ENCODE measurements at regions not wholly inside any gene's neighbourhood (a gene's known extent, or its start where the extent isn't known, plus 50 kb on each side); places are given as distances from the start of the nearest gene placed in this dataset.
"Not testable (repeated sequence)": the region's sequence is repeated elsewhere in the genome, so short reads cannot be mapped to it uniquely, and the experiment has no call there.

GRCh38 chr20:43385914-43386313 lies 71.8 kb upstream of the SRSF6 start:
- TF ChIP-seq CTBP1 (IDR thresholded peaks at IDR 0.05; ENCODE audit: borderline replicate concordance) (no peak), BHLHE40 (IDR thresholded peaks at IDR 0.05; ENCODE audit: borderline replicate concordance) (no peak), PKNOX1 (IDR thresholded peaks at IDR 0.05) (no peak)
- CTCF ChIA-PET: interaction anchor here (0.7 kb wide), 1 partner anchor 44 kb away, joined by 5 read pairs; no protein-coding TSS in a partner anchor
- POLR2A ChIA-PET: no interaction called here
- no peak for DNase-seq (ENCODE audit: extremely low spot score)

DNA sequence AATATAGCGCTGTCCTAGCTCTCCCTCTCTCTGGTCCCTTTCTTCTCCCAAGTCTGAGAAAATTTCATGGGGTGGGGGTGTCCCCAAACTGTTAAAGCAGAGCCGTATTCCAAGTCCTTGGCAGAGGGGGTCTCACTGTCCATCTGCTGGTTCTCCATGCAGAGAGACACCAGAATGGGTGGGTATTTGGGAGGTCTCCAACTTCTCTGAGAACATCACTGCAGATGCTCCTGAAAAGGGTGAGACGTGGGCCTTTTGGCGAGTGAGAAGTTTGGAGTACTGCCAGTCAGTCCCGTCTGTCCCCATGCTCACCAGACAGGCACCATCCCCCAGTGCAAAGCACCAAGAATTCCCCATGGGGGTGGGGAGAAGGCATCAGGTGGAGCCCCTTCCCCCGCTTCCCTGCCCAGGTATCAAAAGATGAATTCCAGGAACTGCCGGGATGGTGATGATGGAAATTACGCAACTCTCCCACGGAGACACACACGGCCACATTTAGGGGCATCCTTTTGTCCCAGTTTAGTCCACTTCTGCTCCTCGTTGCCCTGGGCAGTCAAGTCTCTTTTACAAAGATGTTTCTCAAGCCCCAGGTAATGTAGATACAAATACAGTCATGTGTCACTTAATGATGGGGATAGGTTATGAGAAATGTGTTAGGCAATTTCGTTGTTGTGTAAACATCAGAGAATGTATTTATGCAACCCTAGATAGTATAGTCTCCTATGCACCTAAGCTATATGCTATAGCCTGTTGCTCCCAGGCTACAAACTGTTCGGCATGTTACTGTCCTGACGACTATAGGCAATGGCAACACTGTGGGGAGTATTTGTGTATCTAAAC lies 73.4 kb upstream of the SRSF6 start:
- POLR2A ChIA-PET: no interaction called here
- CTCF ChIA-PET: no interaction called here
- no peak for TF ChIP-seq SP1 (IDR thresholded peaks at IDR 0.05)
- no peak for TF ChIP-seq TARDBP (IDR thresholded peaks at IDR 0.05)
- no peak for TF ChIP-seq FOXA1 (IDR thresholded peaks at IDR 0.05)
- no peak for TF ChIP-seq L3MBTL2 (conservative IDR thresholded peaks at IDR 0.05)
- TF ChIP-seq BHLHE40 (IDR thresholded peaks at IDR 0.05; ENCODE audit: borderline replicate concordance): no peak
- TF ChIP-seq FOXM1 (IDR thresholded peaks at IDR 0.05; ENCODE audit: borderline replicate concordance): no peak
- no peak for TF ChIP-seq ELF4 (IDR thresholded peaks at IDR 0.05)
- TF ChIP-seq SUZ12 (IDR thresholded peaks at IDR 0.05): no peak
- no peak for TF ChIP-seq ZNF384 (IDR thresholded peaks at IDR 0.05)
- no peak for TF ChIP-seq CTBP1 (IDR thresholded peaks at IDR 0.05; ENCODE audit: borderline replicate concordance)
- DNase-seq (ENCODE audit: extremely low spot score): no peak

DNA sequence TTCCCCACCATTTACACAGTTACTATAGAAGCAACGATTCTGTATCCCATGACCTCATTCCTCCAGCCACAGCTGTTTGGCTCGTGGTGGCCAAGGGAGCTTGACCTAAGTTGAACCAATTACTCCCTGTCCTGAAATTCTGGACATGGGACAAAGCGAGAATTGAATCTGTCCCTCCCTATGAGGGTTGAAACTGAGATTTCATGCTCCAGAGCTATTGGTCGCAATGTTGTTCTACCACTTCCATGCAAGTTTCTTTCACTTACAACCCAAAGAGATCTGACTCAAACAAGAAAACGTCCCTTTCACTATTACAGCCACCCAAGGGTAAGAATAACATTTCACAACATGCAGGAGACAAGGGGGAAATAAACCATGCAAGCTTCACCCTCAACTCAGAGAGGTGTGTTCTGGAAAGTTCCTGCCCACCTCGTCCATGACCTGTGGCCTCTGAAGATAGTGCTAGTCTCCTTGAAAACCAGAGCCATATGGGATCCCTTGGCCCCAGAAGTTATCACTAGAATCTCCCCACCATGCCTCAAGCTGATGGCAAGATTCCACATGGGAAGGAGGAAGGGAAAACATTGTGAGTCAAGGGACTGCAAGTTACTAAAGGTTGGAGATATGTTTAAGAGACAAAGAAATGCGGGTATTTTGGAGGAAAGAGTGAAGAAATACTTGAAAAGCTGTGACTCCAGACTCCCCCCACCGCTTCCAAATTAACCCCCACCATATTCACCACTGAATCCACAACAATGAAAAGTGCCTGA lies 74.5 kb upstream of the SRSF6 start:
- ChIA-PET POLR2A (no interaction called here), CTCF (no interaction called here)
- TF ChIP-seq PKNOX1 (IDR thresholded peaks at IDR 0.05): no peak
- no peak for TF ChIP-seq HDGF (IDR thresholded peaks at IDR 0.05; ENCODE audit: borderline replicate concordance)
- no peak for TF ChIP-seq TARDBP (IDR thresholded peaks at IDR 0.05)
- no peak for TF ChIP-seq FOXK2 (IDR thresholded peaks at IDR 0.05)
- TF ChIP-seq SUZ12 (IDR thresholded peaks at IDR 0.05): no peak
- TF ChIP-seq FOXM1 (IDR thresholded peaks at IDR 0.05; ENCODE audit: borderline replicate concordance): no peak
- TF ChIP-seq ARNT (IDR thresholded peaks at IDR 0.05): no peak
- TF ChIP-seq L3MBTL2 (conservative IDR thresholded peaks at IDR 0.05): no peak
- TF ChIP-seq ZNF384 (IDR thresholded peaks at IDR 0.05): no peak
- TF ChIP-seq SP1 (IDR thresholded peaks at IDR 0.05): no peak
- no peak for TF ChIP-seq NFRKB (IDR thresholded peaks at IDR 0.05)
- no peak for TF ChIP-seq BHLHE40 (IDR thresholded peaks at IDR 0.05; ENCODE audit: borderline replicate concordance)
- TF ChIP-seq LEF1 (IDR thresholded peaks at IDR 0.05; ENCODE audit: borderline replicate concordance): no peak
- no peak for TF ChIP-seq ELF4 (IDR thresholded peaks at IDR 0.05)
- TF ChIP-seq CTBP1 (IDR thresholded peaks at IDR 0.05; ENCODE audit: borderline replicate concordance): no peak
- TF ChIP-seq FOXA1 (IDR thresholded peaks at IDR 0.05): no peak
- DNase-seq (ENCODE audit: extremely low spot score): no peak

GRCh38 chr20:43382135-43382534 lies 75.6 kb upstream of the SRSF6 start:
- POLR2A ChIA-PET; CTCF ChIA-PET; DNase-seq (ENCODE audit: extremely low spot score): not testable (repeated sequence)

DNA sequence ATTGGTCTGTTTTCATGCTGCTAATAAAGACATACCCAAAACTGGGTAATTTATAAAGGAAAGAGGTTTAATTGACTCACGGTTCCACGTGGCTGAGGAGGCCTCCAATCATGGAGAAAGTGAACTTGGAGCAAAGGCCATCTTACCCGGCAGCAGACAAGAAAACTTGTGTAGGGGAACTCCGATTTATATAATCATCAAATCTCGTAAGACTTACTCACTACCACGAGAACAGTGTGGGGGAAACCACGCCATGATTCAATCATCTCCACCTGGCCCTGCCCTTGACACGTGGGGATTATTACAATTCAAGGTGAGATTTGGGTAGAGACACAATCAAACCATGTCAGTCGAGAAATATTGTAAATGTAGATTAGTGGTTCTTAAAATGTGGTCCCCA lies 76.2 kb upstream of the SRSF6 start:
- CTCF ChIA-PET; DNase-seq (ENCODE audit: extremely low spot score); POLR2A ChIA-PET: not testable (repeated sequence)

GRCh38 chr20:43379239-43379917 lies 78.3 kb upstream of the SRSF6 start:
- TF ChIP-seq LEF1 (IDR thresholded peaks at IDR 0.05; ENCODE audit: borderline replicate concordance) (no peak), L3MBTL2 (conservative IDR thresholded peaks at IDR 0.05) (no peak), NFRKB (IDR thresholded peaks at IDR 0.05) (no peak), BHLHE40 (IDR thresholded peaks at IDR 0.05; ENCODE audit: borderline replicate concordance) (no peak)
- DNase-seq (ENCODE audit: extremely low spot score): no peak
- POLR2A ChIA-PET: no interaction called here
- CTCF ChIA-PET: no interaction called here

GRCh38 chr20:43376831-43377230 lies 80.9 kb upstream of the SRSF6 start:
- TF ChIP-seq PKNOX1 (IDR thresholded peaks at IDR 0.05) (no peak), FOXM1 (IDR thresholded peaks at IDR 0.05; ENCODE audit: borderline replicate concordance) (no peak), SUZ12 (IDR thresholded peaks at IDR 0.05) (no peak), FOXA1 (IDR thresholded peaks at IDR 0.05) (no peak), SP1 (IDR thresholded peaks at IDR 0.05) (no peak), HDGF (IDR thresholded peaks at IDR 0.05; ENCODE audit: borderline replicate concordance) (no peak), ZNF384 (IDR thresholded peaks at IDR 0.05) (no peak), ARNT (IDR thresholded peaks at IDR 0.05) (no peak), BHLHE40 (IDR thresholded peaks at IDR 0.05; ENCODE audit: borderline replicate concordance) (no peak), TARDBP (IDR thresholded peaks at IDR 0.05) (no peak), FOXK2 (IDR thresholded peaks at IDR 0.05) (no peak), NFRKB (IDR thresholded peaks at IDR 0.05) (no peak), L3MBTL2 (conservative IDR thresholded peaks at IDR 0.05) (no peak), LEF1 (IDR thresholded peaks at IDR 0.05; ENCODE audit: borderline replicate concordance) (no peak), CTBP1 (IDR thresholded peaks at IDR 0.05; ENCODE audit: borderline replicate concordance) (no peak), ELF4 (IDR thresholded peaks at IDR 0.05) (no peak)
- ChIA-PET CTCF (no interaction called here), POLR2A (no interaction called here)
- no peak for DNase-seq (ENCODE audit: extremely low spot score)
